Activated CD8-positive, alpha-beta memory T cell treated with anti-CD3 and anti-CD28 coated beads, Interleukin-2, amount 10 ng/mL, durations not matched to agents 7 days and 5 days (primary cell): ENCODE measurements at regions not wholly inside any gene's neighbourhood (a gene's known extent, or its start where the extent isn't known, plus 50 kb on each side); places are given as distances from the start of the nearest gene placed in this dataset.

ENCODE experiments used
- ATAC-seq: fragments of 150-1000 bp; cut with Tn5 transposase; one replicate; pipeline ENCODE4 v1.10.0; 2021; ENCODE audit warnings: moderate library complexity
- CTCF ChIA-PET: fragments of 350-600 bp; sonication (Branson Sonifier 250); formaldehyde crosslinking; loops from one replicate; lab custom pipeline; 2021; ENCODE audit warnings: antibody characterized with exemption; lab: Charles Lee
- DNase-seq: peaks from one replicate; pipeline ENCODE4 v3.0.0-alpha.2; 2020
- H3K27ac Mint-ChIP-seq: one replicate; pipeline ENCODE4 v1.8.0; 2021; ENCODE audit warnings: mild to moderate bottlenecking, mixed read lengths
- H3K27me3 Mint-ChIP-seq: one replicate; pipeline ENCODE4 v1.8.0; 2021; ENCODE audit warnings: mixed read lengths
- H3K36me3 Mint-ChIP-seq: one replicate; pipeline ENCODE4 v1.8.0; 2021; ENCODE audit warnings: mild to moderate bottlenecking, mixed read lengths
- H3K4me1 Mint-ChIP-seq: one replicate; pipeline ENCODE4 v1.8.0; 2021; ENCODE audit warnings: mixed read lengths
- H3K4me3 Mint-ChIP-seq: one replicate; pipeline ENCODE4 v1.8.0; 2021; ENCODE audit warnings: mild to moderate bottlenecking, moderate library complexity, mixed read lengths
- H3K9me3 Mint-ChIP-seq: one replicate; pipeline ENCODE4 v1.8.0; 2022; ENCODE audit warnings: low read depth, mixed read lengths

GRCh38 chr13:103199380-103200088 lies 133.3 kb upstream of the SLC10A2 start:
- Mint-ChIP-seq H3K4me3 (no peak overlapping the region), H3K4me1 (no peaks in the 10 kb centered on the region), H3K27me3 (no peaks in the 10 kb centered on the region), H3K9me3 (peaks cover 3% of the 10 kb centered on the region), H3K27ac (no peak overlapping the region), H3K36me3 (no peaks in the 10 kb centered on the region)
- ATAC-seq (no peak), DNase-seq (no peak)
- CTCF ChIA-PET, result no interaction called here

DNA sequence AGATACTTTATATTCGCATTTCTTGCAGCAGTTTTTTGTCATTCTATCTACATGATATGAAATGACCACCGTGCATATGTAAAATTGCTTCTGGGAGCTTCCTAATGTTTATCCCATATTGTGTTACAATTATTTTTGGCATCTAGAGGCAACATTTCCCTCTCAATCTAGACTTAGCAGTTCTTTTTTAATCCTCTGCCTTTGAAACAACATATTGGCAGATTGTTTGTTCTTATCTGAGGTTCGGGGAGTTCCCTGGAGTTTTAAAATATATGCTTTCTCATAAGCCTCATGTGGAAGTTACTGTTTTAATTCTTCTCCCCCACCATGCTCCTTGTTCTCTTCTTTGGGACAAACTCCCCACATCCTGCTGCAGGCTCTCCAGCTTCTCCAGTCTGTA lies 130.1 kb upstream of the SLC10A2 start:
- CTCF ChIA-PET, result no interaction called here
- Mint-ChIP-seq H3K36me3 (no peaks in the 10 kb centered on the region), H3K4me1 (no peaks in the 10 kb centered on the region), H3K27ac (no peak overlapping the region), H3K4me3 (no peak overlapping the region), H3K9me3 (peaks cover 3% of the 10 kb centered on the region), H3K27me3 (no peaks in the 10 kb centered on the region)
- DNase-seq, result no peak
- no peak for ATAC-seq

DNA sequence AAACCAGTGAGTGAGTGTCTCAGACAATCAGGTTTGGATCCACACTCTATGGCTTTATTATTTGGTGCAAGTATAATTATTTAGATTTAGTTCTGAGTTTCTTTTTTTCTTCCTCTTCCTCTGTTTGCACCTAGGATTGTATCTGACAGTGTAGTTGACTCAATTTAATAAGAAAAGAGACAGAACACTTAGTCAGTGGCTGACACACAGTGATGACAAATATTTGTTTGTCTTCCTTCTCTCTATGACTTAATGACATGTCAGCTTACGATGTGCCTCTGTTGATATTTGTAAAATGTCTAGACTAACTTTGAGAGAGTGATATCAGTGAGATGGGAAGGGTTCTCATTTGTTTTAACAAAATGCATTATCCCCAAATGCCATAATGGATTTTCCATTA lies 129.5 kb upstream of the SLC10A2 start:
- CTCF ChIA-PET, result no interaction called here
- ATAC-seq (no peak), DNase-seq (no peak)
- H3K27me3 Mint-ChIP-seq, result no peaks in the 10 kb centered on the region
- no peaks in the 10 kb centered on the region for H3K4me1 Mint-ChIP-seq
- H3K27ac Mint-ChIP-seq, result no peak overlapping the region
- H3K36me3 Mint-ChIP-seq, result no peaks in the 10 kb centered on the region
- H3K4me3 Mint-ChIP-seq, result no peak overlapping the region
- H3K9me3 Mint-ChIP-seq, result peaks cover 3% of the 10 kb centered on the region

GRCh38 chr13:103194871-103195270 lies 128.7 kb upstream of the SLC10A2 start:
- H3K4me1 Mint-ChIP-seq, result no peaks in the 10 kb centered on the region
- CTCF ChIA-PET, result no interaction called here
- H3K27ac Mint-ChIP-seq, result no peak overlapping the region
- ATAC-seq (no peak), DNase-seq (no peak)
- H3K4me3 Mint-ChIP-seq, result no peak overlapping the region
- H3K36me3 Mint-ChIP-seq, result no peaks in the 10 kb centered on the region
- H3K27me3 Mint-ChIP-seq, result peaks cover 3% of the 10 kb centered on the region
- H3K9me3 Mint-ChIP-seq, result peaks cover 3% of the 10 kb centered on the region

DNA sequence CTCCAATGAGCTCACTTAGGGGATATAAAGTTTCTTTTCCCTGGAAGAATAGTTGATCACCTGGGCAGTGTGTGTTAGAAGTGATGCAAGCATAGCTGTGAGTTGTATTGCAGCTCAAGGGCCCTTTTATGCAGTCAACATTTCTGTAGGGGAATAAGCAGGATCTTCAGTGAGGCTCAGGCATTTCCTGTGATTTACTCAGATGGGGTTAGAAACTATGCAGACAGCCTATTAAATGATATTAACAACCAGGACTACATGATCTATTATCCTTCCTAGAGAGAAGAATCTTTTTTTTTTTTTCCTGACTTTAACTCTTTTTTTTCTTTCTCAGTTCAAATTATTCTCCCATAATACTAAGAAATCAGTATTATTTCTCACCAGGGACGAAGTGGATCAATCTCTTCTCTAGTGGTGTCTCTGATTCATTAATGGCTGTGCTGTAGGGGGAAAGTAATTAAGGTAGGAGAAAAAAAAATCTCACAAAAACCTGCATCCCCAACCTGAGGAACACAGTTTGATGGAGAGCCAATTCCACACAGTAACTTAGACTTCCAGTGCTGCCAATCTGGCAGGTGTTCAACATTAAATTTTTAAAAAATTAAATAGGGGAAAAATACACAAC lies 126.4 kb upstream of the SLC10A2 start:
- Mint-ChIP-seq H3K9me3 (no peaks in the 10 kb centered on the region), H3K36me3 (no peaks in the 10 kb centered on the region), H3K27me3 (peaks cover 3% of the 10 kb centered on the region), H3K4me3 (no peak overlapping the region), H3K4me1 (no peaks in the 10 kb centered on the region), H3K27ac (no peak overlapping the region)
- no peak for ATAC-seq
- CTCF ChIA-PET, result no interaction called here
- DNase-seq, result no peak

- no peak overlapping the region for H3K27ac Mint-ChIP-seq
- no peaks in the 10 kb centered on the region for H3K36me3 Mint-ChIP-seq
- no peak for DNase-seq
- H3K27me3 Mint-ChIP-seq, result peaks cover 3% of the 10 kb centered on the region
- ATAC-seq, result no peak
- H3K9me3 Mint-ChIP-seq, result no peaks in the 10 kb centered on the region
- H3K4me1 Mint-ChIP-seq, result no peaks in the 10 kb centered on the region
- CTCF ChIA-PET, result interaction anchor here (1.4 kb wide), 1 partner anchor 18 kb away, joined by 3 read pairs; no protein-coding TSS in a partner anchor
- H3K4me3 Mint-ChIP-seq, result no peak overlapping the region
Measured at GRCh38 chr13:103190841-103191240, 124.6 kb upstream of the SLC10A2 start.

GRCh38 chr13:103188713-103189326 lies 122.6 kb upstream of the SLC10A2 start:
- CTCF ChIA-PET, result no interaction called here
- no peak for DNase-seq
- H3K4me3 Mint-ChIP-seq, result no peak overlapping the region
- ATAC-seq, result no peak
- no peak overlapping the region for H3K27ac Mint-ChIP-seq
- no peaks in the 10 kb centered on the region for H3K9me3 Mint-ChIP-seq
- peaks cover 3% of the 10 kb centered on the region for H3K27me3 Mint-ChIP-seq
- no peaks in the 10 kb centered on the region for H3K4me1 Mint-ChIP-seq
- H3K36me3 Mint-ChIP-seq, result no peaks in the 10 kb centered on the region

DNA sequence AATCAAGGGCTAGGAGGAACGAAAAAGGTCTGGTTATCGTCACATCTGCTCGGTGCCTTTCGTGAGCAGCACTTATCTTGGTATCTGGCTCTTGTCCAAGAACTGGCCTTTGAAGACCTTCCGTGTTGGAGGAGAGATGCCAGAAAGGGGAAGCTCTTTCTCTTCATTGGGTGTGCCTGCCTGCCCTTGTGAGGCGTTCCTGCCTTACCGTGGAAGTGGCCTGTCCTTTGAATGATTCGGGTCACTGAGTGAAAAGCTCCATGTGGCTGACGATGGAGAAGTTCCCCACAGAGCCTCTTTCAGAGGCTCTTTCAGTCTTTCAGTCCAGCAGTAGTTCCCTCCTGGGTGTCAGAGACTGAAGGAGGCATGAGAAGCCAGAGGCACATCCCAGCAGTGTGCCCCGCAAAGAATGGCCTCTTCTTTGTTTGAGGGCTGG lies 121.5 kb upstream of the SLC10A2 start:
- Mint-ChIP-seq H3K27ac (no peak overlapping the region), H3K36me3 (no peaks in the 10 kb centered on the region), H3K4me1 (no peaks in the 10 kb centered on the region), H3K9me3 (no peaks in the 10 kb centered on the region), H3K27me3 (peaks cover 3% of the 10 kb centered on the region), H3K4me3 (no peak overlapping the region)
- CTCF ChIA-PET, result no interaction called here
- ATAC-seq, result no peak
- no peak for DNase-seq

GRCh38 chr13:103184413-103184812 lies 118.2 kb upstream of the SLC10A2 start:
- no peak for ATAC-seq
- H3K9me3 Mint-ChIP-seq, result no peaks in the 10 kb centered on the region
- CTCF ChIA-PET, result no interaction called here

GRCh38 chr13:103178986-103179943 lies 113.0 kb upstream of the SLC10A2 start:
- Mint-ChIP-seq H3K27ac (no peak overlapping the region), H3K4me1 (no peaks in the 10 kb centered on the region), H3K4me3 (no peak overlapping the region), H3K9me3 (no peaks in the 10 kb centered on the region), H3K36me3 (no peaks in the 10 kb centered on the region), H3K27me3 (no peaks in the 10 kb centered on the region)
- DNase-seq, result no peak
- no peak for ATAC-seq
- CTCF ChIA-PET, result no interaction called here

More at GRCh38 chr13:103184413-103184812, 118.2 kb upstream of the SLC10A2 start:
- H3K4me3 Mint-ChIP-seq, result no peak overlapping the region
- H3K27ac Mint-ChIP-seq, result no peak overlapping the region
- DNase-seq, result no peak
- H3K36me3 Mint-ChIP-seq, result no peaks in the 10 kb centered on the region
- no peaks in the 10 kb centered on the region for H3K27me3 Mint-ChIP-seq
- no peaks in the 10 kb centered on the region for H3K4me1 Mint-ChIP-seq

DNA sequence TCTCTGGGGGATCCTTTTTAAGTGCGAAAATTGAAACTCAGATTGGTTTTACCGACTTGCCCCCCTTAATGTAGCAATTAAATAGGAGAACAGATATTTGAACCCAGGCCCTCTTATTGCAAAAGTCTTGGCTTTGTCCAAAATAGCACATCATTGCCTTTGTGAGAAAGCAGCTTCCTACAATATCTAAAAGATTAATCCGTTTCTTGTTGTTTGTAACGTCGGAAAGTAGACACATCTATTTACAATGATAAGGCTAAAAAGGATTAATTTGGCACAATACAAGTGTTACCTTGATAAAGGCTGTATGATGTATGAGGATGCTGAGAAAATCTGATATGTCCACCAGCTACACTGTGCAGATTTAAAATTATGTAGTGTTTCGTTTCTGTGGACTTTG lies 108.7 kb upstream of the SLC10A2 start:
- H3K36me3 Mint-ChIP-seq, result no peaks in the 10 kb centered on the region
- DNase-seq (no peak), ATAC-seq (no peak)
- no peaks in the 10 kb centered on the region for H3K4me1 Mint-ChIP-seq
- CTCF ChIA-PET, result no interaction called here
- no peaks in the 10 kb centered on the region for H3K27me3 Mint-ChIP-seq
- no peak overlapping the region for H3K27ac Mint-ChIP-seq
- H3K4me3 Mint-ChIP-seq, result no peak overlapping the region
- no peaks in the 10 kb centered on the region for H3K9me3 Mint-ChIP-seq

- H3K27ac Mint-ChIP-seq, result no peak overlapping the region
- no peak for ATAC-seq
- no peaks in the 10 kb centered on the region for H3K4me1 Mint-ChIP-seq
- DNase-seq, result no peak
- no peaks in the 10 kb centered on the region for H3K36me3 Mint-ChIP-seq
- H3K27me3 Mint-ChIP-seq, result no peaks in the 10 kb centered on the region
- H3K9me3 Mint-ChIP-seq, result peaks cover 3% of the 10 kb centered on the region
- CTCF ChIA-PET, result no interaction called here
- no peak overlapping the region for H3K4me3 Mint-ChIP-seq
Measured at GRCh38 chr13:103168901-103169508, 102.8 kb upstream of the SLC10A2 start.

DNA sequence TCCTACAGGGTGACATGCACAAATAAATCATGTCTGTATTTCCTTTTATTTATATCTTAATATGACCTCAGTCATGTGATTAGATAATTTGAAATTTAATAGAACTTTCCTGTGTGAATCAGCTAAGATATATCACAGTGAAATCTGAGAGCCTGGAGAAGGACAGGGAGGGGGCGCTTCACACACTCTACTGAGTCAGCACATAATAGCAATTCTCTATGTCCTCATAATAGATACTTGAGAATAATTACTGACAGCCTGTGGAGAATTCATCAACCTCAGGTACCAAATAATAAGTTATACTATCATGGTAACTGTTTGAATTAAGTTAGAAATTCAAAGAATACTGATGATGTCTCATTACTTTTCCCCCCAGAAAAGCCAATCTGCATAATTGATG lies 98.0 kb upstream of the SLC10A2 start:
- H3K4me3 Mint-ChIP-seq, result no peak overlapping the region
- ATAC-seq (no peak), DNase-seq (no peak)
- no peak overlapping the region for H3K27ac Mint-ChIP-seq
- no peaks in the 10 kb centered on the region for H3K27me3 Mint-ChIP-seq
- H3K36me3 Mint-ChIP-seq, result no peaks in the 10 kb centered on the region
- peaks cover 3% of the 10 kb centered on the region for H3K9me3 Mint-ChIP-seq
- no peaks in the 10 kb centered on the region for H3K4me1 Mint-ChIP-seq
- CTCF ChIA-PET, result no interaction called here
